Adrenal gland (tissue), 9 donors: ENCODE measurements at regions not wholly inside any gene's neighbourhood (a gene's known extent, or its start where the extent isn't known, plus 50 kb on each side); places are given as distances from the start of the nearest gene placed in this dataset.

ENCODE experiments used
- DNase-seq, 7 donors: peaks; one replicate each; pipeline ENCODE4 v3.0.0-alpha.2; 2019 to 2020
- H3K27ac ChIP-seq, 5 donors: fragments of 200-600 bp; sonication (generic) in 4 of 5; 1 replicate in 3 of 5; 2 replicates in 2 of 5; pipeline versions ENCODE4 v1.5.1 to v1.8.0; 2016 to 2020; ENCODE audit warnings: mild to moderate bottlenecking in 1 of 5
- H3K27me3 ChIP-seq: fragments of 200-600 bp; 2 replicates; pipeline ENCODE4 v1.8.0; 2021
- H3K36me3 ChIP-seq, 2 donors: fragments of 200-600 bp; replicated peaks in 1 of 2; 1 replicate in 1 of 2; 2 replicates in 1 of 2; pipeline versions ENCODE4 v1.5.1 to v1.8.0; 2018 to 2022
- H3K4me1 ChIP-seq, 2 donors: fragments of 200-600 bp; replicated peaks in 1 of 2; 1 replicate in 1 of 2; 2 replicates in 1 of 2; pipeline versions ENCODE4 v1.5.1 to v1.8.0; 2018 to 2021
- H3K4me3 ChIP-seq, 4 donors: fragments of 200-600 bp; sonication (generic) in 3 of 4; one replicate each; pipeline ENCODE4 v1.5.1; 2016 to 2018
- H3K9me3 ChIP-seq, 3 donors: fragments of 200-600 bp; sonication (generic) in 1 of 3; replicated peaks in 1 of 3; 1 replicate in 2 of 3; 2 replicates in 1 of 3; pipeline versions ENCODE4 v1.5.1 to v1.8.0; 2016 to 2021
- CTCF ChIP-seq, 6 experiments: fragments of 450-650 bp in 4 of 6; fragments of 200-600 bp in 2 of 6; sonication (generic) in 1 of 6; IDR thresholded peaks; 1 replicate in 5 of 6; 2 replicates in 1 of 6; pipeline versions ENCODE4 v1.5.1 to v1.8.0; 2016 to 2021; ENCODE audit warnings: antibody characterized with exemption in 6 of 6, mild to moderate bottlenecking in 2 of 6, moderate library complexity in 1 of 6
- POLR2A ChIP-seq, 2 donors: fragments of 450-650 bp; IDR thresholded peaks; one replicate each; pipeline ENCODE4 v1.6.1; 2017; ENCODE audit warnings: antibody characterized with exemption in 2 of 2, mild to moderate bottlenecking in 2 of 2, moderate library complexity in 1 of 2
- WGBS, 4 donors: extraction: QIAGEN DNeasy Blood & Tissue Kit in 2 of 4; methylation state at CpG; one replicate each; pipeline versions ENCODE4 v1.1.5 to v1.1.7; 2013 to 2017; 5-methylcytosine and 5-hydroxymethylcytosine counted together
- intact Hi-C, 2 donors: fragments of 100-400 bp; cut with DNase I; formaldehyde crosslinking; loops; one replicate each; pipeline versions ENCODE4 v1.14.1 to v1.15.0; 2022 to 2023
- donor health status: healthy with polysubstance abuse.
- donor health status: Bipolar disorder and iron deficiency.
- donor health status: DM: yes; HTN: yes; CAD: no.
- donor health status: DM: no; HTN: no; CAD: no.
- donor health status: DM: no; HTN: no; CAD: no.

- no peaks in the 10 kb centered on the region for H3K9me3 ChIP-seq
- WGBS, 4 donors = 27 to 36% (median 32%) methylated on average over 2 of the region's 2 CpGs
- intact Hi-C loops = no loop called here
These were observed 300.7 kb downstream of the TENT5A start for GRCh38 chr6:81451787-81452186.

GRCh38 chr6:81450180-81450579 is 302.3 kb downstream of the TENT5A start:
- intact Hi-C loops = no loop called here
- TF ChIP-seq CTCF (IDR thresholded peaks at IDR 0.05) (peak in 1 of 6 experiments; percentile 33), POLR2A (IDR thresholded peaks at IDR 0.05) (no peak)
- Histone ChIP-seq H3K36me3 (no peaks in the 10 kb centered on the region), H3K27me3 (no peaks in the 10 kb centered on the region), H3K4me1 (peaks cover 0 to 17% of the 10 kb centered on the region in 2 donors), H3K27ac (peak overlapping the region in 1 of 5 donors; percentile 61), H3K4me3 (no peak overlapping the region), H3K9me3 (no peaks in the 10 kb centered on the region)
- 22 to 37% (median 31%) methylated on average over 2 of the region's 2 CpGs for WGBS, 4 donors
- peak; percentile 23 to 72 (median 52) for DNase-seq

More at GRCh38 chr6:81451787-81452186, 300.7 kb downstream of the TENT5A start:
- no peak for TF ChIP-seq CTCF (IDR thresholded peaks at IDR 0.05)
- H3K4me1 ChIP-seq = peaks cover 0 to 17% of the 10 kb centered on the region in 2 donors
- H3K36me3 ChIP-seq = no peaks in the 10 kb centered on the region
- H3K27me3 ChIP-seq = no peaks in the 10 kb centered on the region
- DNase-seq = peak in 6 of 7 donors; percentile 20 to 62 (median 41)
- peak overlapping the region in 3 of 5 donors; percentile 18 to 72 (median 46) for H3K27ac ChIP-seq
- H3K4me3 ChIP-seq = no peak overlapping the region

GRCh38 chr6:81446509-81446908 is 306.0 kb downstream of the TENT5A start:
- Histone ChIP-seq H3K36me3 (no peaks in the 10 kb centered on the region), H3K4me1 (peaks cover 0 to 15% of the 10 kb centered on the region in 2 donors), H3K4me3 (no peak overlapping the region), H3K27ac (no peak overlapping the region), H3K9me3 (no peaks in the 10 kb centered on the region), H3K27me3 (no peaks in the 10 kb centered on the region)
- TF ChIP-seq CTCF (IDR thresholded peaks at IDR 0.05) (no peak), POLR2A (IDR thresholded peaks at IDR 0.05) (no peak)
- no peak for DNase-seq
- WGBS, 4 donors = 73 to 86% (median 83%) methylated on average over 1 of the region's 1 CpG
- intact Hi-C loops = no loop called here

- intact Hi-C loops = no loop called here
- WGBS, 4 donors = 74 to 87% (median 82%) methylated on average over 2 of the region's 2 CpGs
- TF ChIP-seq CTCF (IDR thresholded peaks at IDR 0.05) (no peak), POLR2A (IDR thresholded peaks at IDR 0.05) (no peak)
These were observed 313.1 kb downstream of the TENT5A start for GRCh38 chr6:81439417-81439816.

More at GRCh38 chr6:81439417-81439816, 313.1 kb downstream of the TENT5A start:
- no peak for DNase-seq
- peaks cover 0 to 22% (median 8%) of the 10 kb centered on the region in 3 donors for H3K9me3 ChIP-seq
- H3K4me3 ChIP-seq = no peak overlapping the region
- no peaks in the 10 kb centered on the region for H3K36me3 ChIP-seq
- H3K4me1 ChIP-seq = no peaks in the 10 kb centered on the region
- no peak overlapping the region for H3K27ac ChIP-seq
- no peaks in the 10 kb centered on the region for H3K27me3 ChIP-seq
